HepG2 (cell line): ENCODE measurements at regions not wholly inside any gene's neighbourhood (a gene's known extent, or its start where the extent isn't known, plus 50 kb on each side); places are given as distances from the start of the nearest gene placed in this dataset.

Source experiments
- CEBPB ChIP-seq: IDR thresholded peaks from 2 replicates; pipeline ENCODE4 v1.6.1; 2011; ENCODE audit warnings: low read depth, low read length, improper control_type of control experiment, borderline replicate concordance
- CTCF ChIP-seq: sonication (generic); formaldehyde crosslinking; IDR thresholded peaks from 2 replicates; pipeline ENCODE4 v1.5.0; 2020; ENCODE audit warnings: mild to moderate bottlenecking, missing genetic modification reagents, moderate library complexity
- IRX3 ChIP-seq: sonication (generic); formaldehyde crosslinking; IDR thresholded peaks from 2 replicates; pipeline ENCODE4 v1.8.1; 2023; ENCODE audit warnings: mild to moderate bottlenecking, low read depth, missing genetic modification reagents, borderline replicate concordance
- NFIC ChIP-seq: IDR thresholded peaks from 2 replicates; pipeline ENCODE4 v1.6.1; 2012; ENCODE audit warnings: mild to moderate bottlenecking, low read length, inconsistent platforms
- SALL1 ChIP-seq: sonication (generic); formaldehyde crosslinking; IDR thresholded peaks from 2 replicates; pipeline ENCODE4 v1.8.0; 2022; ENCODE audit warnings: mild to moderate bottlenecking, missing genetic modification reagents
- SIN3A ChIP-seq: IDR thresholded peaks from 2 replicates; pipeline ENCODE4 v1.6.1; 2011; ENCODE audit warnings: low read depth, mild to moderate bottlenecking, control low read depth, low read length, borderline replicate concordance
- ZNF720 ChIP-seq: sonication (generic); formaldehyde crosslinking; IDR thresholded peaks from 2 replicates; pipeline ENCODE4 v1.4.0; 2020; ENCODE audit warnings: missing genetic modification reagents

DNA sequence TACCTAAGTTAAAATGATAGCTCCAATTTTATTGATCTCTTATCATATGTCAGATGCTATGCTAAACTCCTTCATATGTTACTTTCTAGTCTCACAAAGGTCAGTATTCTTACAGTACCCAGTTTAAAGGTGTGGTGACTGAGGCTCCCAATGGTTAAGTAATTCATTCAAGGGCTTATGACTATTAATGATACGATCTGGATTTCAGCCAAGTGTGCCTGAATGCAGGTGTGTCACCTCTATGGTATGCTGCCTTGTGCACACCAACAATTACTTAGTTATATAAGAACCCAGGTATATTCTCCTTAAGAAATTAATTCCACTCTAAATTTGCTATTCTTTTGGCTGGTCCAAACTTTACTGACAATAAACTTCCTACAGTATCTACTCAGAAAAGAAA is 84.6 kb upstream of the TRPC4 start:
- no peak for TF ChIP-seq NFIC
- TF ChIP-seq SIN3A, result no peak
- TF ChIP-seq CTCF (CRISPR knock-in tag), result no peak
- TF ChIP-seq IRX3, result no peak
- TF ChIP-seq CEBPB, result no peak
- TF ChIP-seq ZNF720 (CRISPR knock-in tag), result no peak
- TF ChIP-seq SALL1 (CRISPR knock-in tag), result no peak
